ENCODE measurements at regions not wholly inside any gene's neighbourhood (a gene's known extent, or its start where the extent isn't known, plus 50 kb on each side); places are given as distances from the start of the nearest gene placed in this dataset.
"Not testable (repeated sequence)": the region's sequence is repeated elsewhere in the genome, so short reads cannot be mapped to it uniquely, and the experiment has no call there.

DNA sequence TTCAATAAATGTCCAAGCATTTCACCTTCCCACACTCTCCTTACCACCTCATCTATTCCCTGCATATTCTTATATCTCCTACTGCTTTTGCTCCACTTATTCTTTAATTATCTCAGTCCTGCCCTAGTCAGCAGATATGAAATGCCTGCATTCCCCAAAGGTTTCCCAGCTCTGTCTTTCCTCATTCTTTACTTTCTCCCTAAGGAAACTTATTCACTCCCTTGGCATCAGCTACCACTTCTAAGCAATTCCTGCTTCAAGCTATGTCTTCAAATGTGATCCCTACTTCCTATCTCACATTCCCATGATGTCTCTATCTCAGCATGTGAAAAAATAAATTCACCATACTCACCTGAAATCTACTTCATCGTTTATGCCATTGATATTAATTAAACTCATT lies 111.8 kb downstream of the CAPZA3 start:
- no peak for DNase-seq

GRCh38 chr12:18850752-18851151 lies 112.8 kb downstream of the CAPZA3 start:
- no peak for DNase-seq

DNA sequence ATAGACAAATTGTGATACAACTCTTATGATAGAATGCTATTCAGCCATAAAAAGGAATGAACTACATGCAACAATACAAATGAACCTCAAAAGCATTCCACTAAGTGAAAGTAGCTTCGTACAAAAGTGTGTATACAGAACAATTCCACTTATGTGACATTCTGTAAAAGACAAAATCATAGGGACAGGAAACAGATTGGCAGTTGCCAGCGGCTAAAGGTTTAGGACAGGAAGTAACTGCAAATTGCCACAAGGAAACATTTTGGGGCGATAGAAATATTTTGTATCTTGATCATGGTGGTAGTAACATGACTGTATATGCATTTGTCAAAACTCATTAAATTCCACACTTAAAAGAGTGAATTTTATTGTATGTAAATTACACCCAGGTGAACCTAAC lies 113.4 kb downstream of the CAPZA3 start:
- DNase-seq, result no peak

GRCh38 chr12:18853570-18854366 lies 115.8 kb downstream of the CAPZA3 start:
- DNase-seq, result no peak

DNA sequence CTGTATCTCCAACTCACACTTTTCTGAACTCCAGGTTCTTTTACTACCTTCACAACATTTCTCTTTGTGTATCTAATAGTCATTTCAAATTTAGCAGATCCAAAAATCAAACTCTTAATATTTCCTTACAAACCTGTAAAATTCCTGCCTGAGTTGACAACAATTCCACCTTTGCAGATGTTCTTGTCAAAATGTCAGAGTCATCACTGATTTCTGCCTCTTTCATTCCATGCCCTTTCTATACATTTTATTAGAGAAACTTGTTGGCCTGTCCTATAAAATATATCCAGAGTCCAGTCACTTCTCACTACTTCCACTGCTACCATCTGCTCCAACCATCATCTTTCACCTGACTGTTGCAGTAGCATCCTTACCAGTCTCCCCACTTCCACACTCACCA lies 119.7 kb downstream of the CAPZA3 start:
- DNase-seq, result no peak

DNA sequence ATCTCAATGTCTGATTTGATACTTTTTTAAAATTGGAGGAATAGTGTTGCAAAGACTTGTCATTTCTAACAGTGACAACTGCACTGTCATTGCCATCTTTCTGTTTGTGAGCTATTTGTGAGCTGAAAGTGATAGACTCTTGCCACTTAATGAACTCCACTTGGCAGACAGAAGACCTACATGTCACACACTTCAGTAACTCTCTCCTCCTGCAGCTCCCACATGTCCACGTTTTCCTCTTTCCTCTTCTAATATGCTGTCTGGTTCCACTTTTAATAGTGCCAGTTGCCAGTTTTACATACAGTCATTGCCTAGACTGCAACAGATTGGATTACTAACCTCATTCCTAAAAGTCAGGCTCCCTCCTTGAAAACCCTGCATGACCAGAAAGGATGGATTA lies 121.5 kb downstream of the CAPZA3 start:
- no peak for DNase-seq

DNA sequence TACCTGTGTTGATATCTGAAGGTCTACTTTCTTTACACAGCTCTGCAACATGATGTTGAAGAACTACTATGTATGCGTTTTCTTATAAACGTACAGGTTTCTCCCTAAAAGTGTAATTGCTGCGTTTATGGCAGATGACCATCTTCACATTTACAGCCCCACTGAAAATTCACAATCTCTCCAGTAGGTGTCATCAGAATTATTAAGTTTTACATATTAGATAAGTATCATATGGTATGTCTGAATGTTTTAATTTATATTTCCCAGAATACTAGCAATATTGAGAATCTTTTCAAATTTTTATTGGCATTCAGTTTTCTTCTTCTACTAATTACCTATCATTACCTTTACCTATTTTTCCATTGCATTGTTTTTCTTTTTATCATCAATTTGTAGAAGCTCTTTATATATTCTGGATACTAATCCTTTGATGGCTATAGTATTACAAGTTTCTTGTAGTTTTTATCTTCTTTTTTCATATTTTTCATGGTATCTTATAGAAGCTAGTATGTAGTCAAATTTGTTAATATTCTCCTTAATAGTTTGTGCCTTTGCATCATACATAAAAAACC lies 123.5 kb downstream of the CAPZA3 start:
- DNase-seq, result peak; percentile 36

- no peak for DNase-seq
Observed at GRCh38 chr12:18863769-18864500, 126.0 kb downstream of the CAPZA3 start.

DNA sequence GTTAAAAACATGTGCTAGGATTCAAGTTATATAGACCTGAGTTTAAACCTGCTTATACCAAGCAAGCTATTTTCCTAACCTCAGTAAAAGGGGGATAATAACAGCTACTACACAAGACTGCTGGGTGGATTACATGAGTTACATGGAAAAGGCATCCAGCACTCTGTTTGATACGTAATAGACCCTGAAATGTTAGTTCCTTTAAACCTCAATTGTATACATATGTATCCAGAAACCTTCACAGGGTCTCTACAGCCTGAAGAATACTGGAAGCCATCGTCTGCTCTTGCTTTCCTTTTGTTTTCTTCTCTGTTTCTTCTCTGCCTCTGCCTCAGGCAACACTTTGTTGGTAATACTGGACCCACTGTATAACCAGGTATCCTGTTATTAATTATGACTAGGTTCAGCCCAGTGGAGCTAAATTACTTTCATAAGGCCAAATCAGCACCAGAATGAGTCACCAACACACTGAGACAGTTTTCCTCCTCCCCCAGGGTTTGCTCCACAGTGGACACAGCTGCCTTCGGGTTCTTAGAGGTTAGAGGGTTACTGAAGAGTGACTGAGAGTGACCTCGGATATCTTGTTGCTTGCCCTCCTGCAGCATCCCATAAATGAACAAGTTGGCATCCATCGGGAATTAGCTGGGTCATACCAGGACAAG lies 127.1 kb downstream of the CAPZA3 start:
- DNase-seq, result no peak

GRCh38 chr12:18868717-18869116 lies 130.8 kb downstream of the CAPZA3 start:
- no peak for DNase-seq

- no peak for DNase-seq
Observed at GRCh38 chr12:18872770-18873169, 134.9 kb downstream of the CAPZA3 start.

- DNase-seq, result no peak
Observed at GRCh38 chr12:18878676-18879180, 140.8 kb downstream of the CAPZA3 start.

- DNase-seq, result no peak
Observed at GRCh38 chr12:18882690-18883089, 144.8 kb downstream of the CAPZA3 start.

DNA sequence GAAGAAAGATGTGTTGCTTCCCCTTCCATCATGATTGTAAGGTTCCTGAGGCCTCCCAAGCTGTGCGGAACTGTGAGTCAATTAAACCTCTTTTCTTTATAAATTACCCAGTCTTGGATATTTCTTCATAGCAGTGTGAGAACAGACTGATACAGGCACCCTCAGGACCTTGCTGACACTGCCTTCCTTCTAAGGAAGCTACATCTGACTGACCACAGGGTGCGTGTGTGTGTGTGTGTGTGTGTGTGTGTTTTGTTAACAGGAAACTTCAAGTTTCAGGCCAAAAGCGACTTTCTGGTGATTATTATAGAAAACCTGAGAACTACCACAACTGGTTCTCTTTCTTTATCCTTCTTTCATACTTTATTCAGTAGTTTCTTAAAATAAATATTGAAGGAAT lies 149.0 kb downstream of the CAPZA3 start:
- DNase-seq, result no peak

GRCh38 chr12:18887368-18887767 lies 149.4 kb downstream of the CAPZA3 start:
- DNase-seq, result no peak

DNA sequence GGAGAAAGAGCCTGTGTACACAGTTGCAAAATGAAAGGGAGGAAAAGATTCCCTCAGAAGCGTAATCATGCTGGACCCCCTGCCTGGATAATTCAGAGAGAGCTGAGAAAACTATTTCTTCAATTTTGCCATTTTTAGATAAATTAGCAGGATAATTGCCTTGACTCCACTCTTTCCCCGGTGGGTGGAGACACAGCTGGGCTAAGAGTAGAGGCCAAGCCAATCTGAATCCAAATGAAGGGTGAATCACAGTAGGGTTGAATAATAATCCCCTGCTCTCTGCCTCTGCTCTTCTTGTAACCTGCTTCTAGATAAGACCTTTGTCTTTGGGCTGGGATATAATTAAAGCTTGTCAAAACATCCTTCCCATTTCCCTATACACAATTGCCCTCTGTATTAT lies 150.1 kb downstream of the CAPZA3 start:
- DNase-seq, result no peak

DNA sequence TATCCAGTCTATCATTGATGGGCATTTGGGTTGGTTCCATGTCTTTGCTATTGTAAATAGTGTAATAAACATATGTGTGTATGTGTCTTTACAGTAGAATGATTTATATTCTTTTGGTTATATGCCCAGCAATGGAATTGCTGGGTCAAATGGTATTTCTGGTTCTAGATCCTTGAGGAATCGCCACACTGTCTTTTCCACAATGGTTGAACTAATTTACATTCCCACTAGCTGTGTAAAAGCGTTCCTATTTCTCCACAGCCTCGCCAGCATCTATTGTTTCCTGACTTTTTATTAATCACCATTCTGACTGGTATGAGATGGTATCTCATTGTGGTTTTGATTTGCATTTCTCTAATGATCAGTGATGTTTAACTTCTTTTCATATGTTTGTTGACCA lies 152.7 kb downstream of the CAPZA3 start:
- DNase-seq, result not testable (repeated sequence)

- no peak for DNase-seq
Observed at GRCh38 chr12:18895540-18895939, 157.6 kb downstream of the CAPZA3 start.

- no peak for DNase-seq
Observed at GRCh38 chr12:18895946-18896345, 158.0 kb downstream of the CAPZA3 start.

DNA sequence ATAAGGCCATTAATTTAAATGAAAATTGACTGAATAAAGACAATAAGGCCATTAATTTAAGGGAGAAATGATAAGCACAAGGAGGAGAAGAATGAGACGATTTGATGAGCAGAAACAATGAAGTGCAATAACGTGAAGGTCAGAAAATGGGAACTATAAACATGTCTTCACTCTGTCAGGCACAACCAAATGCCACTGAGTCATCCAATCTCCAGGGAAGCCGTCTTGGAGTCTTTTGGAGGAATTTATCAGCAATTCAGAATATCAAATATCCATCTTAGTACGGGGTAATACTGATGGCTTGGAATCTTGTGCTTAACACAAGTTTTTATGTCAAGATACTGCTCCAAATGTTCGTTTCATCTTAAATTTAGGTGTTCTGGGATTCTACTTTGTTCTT lies 159.9 kb downstream of the CAPZA3 start:
- no peak for DNase-seq

DNA sequence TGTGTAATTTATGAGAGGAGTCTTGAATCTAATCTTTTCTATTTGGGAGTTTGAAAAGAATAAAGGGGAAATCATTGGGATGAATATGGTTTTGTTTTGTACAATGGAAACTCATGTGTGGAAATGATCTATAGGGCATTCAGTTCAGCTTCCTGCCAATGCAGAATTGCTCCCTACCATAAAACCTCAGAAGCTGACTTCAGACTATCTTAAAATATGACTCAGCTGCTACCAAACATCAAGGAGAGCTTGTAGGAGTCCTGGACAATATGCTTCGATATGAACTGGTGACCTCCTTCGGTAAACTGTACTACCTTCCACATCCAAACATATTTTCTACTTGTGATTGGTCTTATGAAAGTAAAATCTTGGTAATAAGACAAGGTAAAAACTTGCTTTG lies 160.6 kb downstream of the CAPZA3 start:
- no peak for DNase-seq

DNA sequence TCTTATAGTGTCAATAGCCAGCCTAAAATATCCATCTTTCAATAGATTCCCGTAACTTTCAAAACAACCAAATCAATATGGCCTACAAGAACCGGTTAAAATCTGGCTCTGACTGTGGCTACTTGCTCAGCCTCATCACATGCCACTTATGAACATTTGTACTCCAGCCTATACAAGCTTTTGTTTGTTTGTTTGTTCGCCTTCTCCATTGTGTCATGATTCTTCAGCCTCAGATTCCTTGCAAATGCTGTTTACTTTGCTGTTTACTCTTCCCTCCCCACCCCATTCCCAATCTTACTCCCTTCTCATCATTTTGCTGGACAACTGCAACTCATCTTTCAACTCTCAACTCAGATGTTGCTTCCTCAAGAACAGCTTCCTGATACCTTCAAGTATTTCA lies 161.2 kb downstream of the CAPZA3 start:
- no peak for DNase-seq

DNA sequence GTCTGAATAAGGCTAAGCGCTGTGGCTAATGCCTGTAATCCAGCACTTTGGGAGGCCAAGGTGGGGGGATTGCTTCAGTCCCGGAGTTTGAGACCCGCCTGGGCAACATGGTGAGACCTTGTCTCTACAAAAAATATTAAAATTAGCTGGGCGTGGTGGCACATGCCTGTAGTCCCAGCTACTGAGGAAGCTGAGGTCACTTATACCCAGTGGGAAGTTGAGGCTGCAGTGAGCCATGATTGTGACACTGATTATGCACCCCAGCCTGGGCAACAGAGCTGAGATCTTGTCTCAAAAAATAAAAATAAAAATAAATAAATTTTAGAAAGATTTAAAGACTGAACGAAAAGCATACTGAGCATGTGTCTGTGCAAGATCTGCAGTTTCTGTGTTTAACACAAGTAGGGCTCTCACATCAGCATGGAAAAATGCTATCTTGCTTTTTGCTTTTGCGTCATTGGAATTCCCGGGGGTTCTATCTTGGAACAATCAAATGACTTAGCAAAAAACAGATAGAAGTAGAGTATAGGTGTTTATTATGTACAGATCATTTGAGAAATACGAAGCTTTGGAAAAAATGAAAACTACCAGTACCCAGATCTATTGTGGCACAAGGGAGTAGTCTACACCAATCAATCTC lies 161.9 kb downstream of the CAPZA3 start:
- DNase-seq, result no peak

Measured in RPMI8226 (cell line).